Fibroblast of upper back skin (primary cell): ENCODE measurements at regions not wholly inside any gene's neighbourhood (a gene's known extent, or its start where the extent isn't known, plus 50 kb on each side); places are given as distances from the start of the nearest gene placed in this dataset.

Source experiments
- DNase-seq: peaks from one replicate; pipeline ENCODE4 v3.0.0-alpha.2; 2013

DNA sequence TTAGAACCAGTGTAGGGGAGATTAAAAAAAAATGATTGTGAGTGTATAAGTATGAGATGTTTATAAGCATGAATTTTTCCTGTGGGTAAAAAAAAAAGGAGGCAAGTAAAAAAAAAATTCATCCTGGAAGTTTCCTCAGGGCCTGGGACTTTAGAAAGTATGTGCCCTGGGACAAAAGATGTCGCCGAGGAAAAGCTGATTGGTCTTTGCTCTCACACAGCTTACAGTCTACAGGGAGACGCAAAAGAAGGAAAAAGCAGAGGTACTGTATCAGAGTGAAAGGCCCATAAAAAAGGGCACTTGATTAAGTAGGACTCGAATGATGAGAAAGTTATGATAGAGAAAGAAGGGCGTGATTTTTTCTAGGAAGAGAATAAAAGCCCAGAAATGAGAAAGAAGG is 501.4 kb upstream of the MEF2C start:
- no peak for DNase-seq

GRCh38 chr5:89380635-89381034 is 497.7 kb upstream of the MEF2C start:
- DNase-seq: no peak

GRCh38 chr5:89377767-89378455 is 494.9 kb upstream of the MEF2C start:
- peak; percentile 6 for DNase-seq

DNA sequence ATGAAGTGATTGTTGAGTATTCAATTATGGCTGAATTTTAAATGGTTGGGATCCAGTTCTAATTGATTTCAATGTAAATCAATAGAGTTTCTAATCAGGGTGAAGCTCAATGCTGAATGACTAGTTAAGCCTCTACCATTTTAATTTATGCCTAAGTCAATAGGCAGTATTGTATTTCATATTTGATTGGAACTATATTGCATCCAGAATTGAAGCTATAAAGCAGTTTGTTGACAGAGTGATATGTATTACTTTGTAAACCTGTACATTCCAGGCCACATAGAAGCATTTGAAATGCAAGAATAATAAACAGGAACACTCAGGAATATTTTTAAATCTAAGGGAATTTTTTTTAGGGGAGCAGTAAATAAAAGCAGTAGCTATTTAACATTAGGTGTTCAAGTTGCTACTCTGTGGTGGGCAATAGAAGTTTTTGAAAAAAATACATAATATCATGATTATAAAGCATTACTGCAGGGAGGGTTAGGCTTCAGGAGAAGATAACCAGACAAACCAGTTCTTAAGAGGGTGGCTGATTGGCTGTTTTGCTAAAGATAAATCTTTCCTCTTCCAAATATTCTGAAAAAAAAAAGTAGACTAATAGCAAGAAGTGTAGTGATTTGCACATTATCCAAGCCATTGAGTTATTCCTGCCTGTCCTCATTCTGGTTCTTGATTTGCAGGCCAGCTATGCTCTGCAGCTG is 492.0 kb upstream of the MEF2C start:
- DNase-seq: peak; percentile 17

- no peak for DNase-seq
Measured at GRCh38 chr5:89374144-89374784, 491.3 kb upstream of the MEF2C start.

GRCh38 chr5:89372176-89372575 is 489.2 kb upstream of the MEF2C start:
- DNase-seq: no peak

- no peak for DNase-seq
Measured at GRCh38 chr5:89371646-89372045, 488.7 kb upstream of the MEF2C start.

DNA sequence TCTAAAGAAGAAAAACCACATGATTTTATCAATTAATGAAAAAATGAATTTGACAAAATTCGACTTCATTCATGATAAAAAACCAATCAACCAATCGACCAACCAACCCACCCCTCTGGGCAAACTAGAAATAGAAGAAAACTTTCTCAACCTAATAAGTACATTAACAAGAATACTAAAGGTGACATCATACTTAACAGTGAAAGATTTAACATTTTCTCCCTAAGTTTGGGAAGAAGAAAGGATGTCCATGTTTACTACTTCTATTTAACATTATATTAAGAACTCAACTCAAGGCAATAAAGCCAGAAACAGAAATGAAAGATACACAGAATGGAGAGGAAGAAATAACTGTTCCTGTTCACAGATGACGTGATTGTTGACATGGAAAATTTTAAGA is 476.1 kb upstream of the MEF2C start:
- no peak for DNase-seq

GRCh38 chr5:89353837-89354551 is 471.0 kb upstream of the MEF2C start:
- DNase-seq: no peak

DNA sequence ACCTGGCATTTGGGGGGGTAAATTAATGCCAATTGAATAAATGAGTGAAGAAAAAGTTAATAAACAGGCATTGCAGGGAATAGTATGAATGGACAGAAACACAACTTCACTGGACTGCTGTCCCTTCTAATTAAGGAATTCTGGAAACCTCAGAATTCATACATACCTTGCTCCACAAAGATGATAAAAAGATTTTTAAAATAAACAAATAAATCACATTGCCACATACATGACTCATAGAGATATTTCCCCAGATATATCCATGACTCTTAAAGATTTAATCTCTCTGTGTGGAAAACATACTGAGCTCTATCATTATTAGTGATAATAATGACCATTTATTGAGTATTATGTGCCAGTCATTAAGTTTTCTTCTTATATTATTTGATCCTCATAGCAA is 469.0 kb upstream of the MEF2C start:
- DNase-seq: peak; percentile 22

DNA sequence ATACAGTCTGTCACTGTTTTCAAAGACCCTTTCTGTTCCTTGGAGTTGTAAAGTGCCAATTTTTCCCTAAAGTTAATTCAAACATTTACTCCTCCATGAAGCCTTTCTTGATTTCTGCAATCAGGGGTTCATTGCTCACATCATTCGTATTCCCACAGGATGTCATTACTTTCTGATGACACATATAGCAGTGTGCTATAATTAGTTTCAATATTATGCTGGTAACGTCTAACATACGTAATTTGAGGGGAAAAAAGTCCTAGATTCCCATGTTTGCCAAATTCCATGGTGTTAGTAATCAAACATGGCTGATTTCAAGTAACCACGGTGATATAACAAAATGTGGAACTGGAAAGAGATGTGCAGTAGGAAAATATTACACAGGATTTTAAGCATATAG is 468.2 kb upstream of the MEF2C start:
- DNase-seq: peak; percentile 82

DNA sequence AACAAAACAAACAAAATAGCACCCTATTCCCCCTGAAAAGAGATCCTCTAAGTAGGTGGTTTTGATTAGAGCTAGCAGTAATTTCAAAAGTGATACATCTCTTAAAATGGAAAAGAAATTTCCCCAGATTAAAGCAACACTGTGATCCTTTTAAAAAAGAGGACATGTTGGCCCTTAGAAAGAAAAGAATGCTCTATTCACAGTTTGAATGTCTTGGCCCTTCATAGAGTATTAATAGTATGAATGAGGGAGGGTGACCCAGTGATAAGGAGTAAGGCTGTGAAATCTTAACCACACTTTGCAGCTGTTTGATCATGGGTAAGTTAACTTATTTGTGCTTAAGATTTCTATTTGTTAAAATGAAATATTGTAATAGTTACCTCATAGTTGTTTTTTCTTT is 467.7 kb upstream of the MEF2C start:
- no peak for DNase-seq

- no peak for DNase-seq
Measured at GRCh38 chr5:89349246-89349980, 466.4 kb upstream of the MEF2C start.

GRCh38 chr5:89346573-89346972 is 463.6 kb upstream of the MEF2C start:
- DNase-seq: no peak

GRCh38 chr5:89343666-89344065 is 460.7 kb upstream of the MEF2C start:
- no peak for DNase-seq

GRCh38 chr5:89342106-89342876 is 459.3 kb upstream of the MEF2C start:
- peak; percentile 90 for DNase-seq

GRCh38 chr5:89338935-89339334 is 456.0 kb upstream of the MEF2C start:
- DNase-seq: peak; percentile 86

GRCh38 chr5:89336111-89336510 is 453.1 kb upstream of the MEF2C start:
- no peak for DNase-seq

GRCh38 chr5:89330140-89330539 is 447.2 kb upstream of the MEF2C start:
- DNase-seq: peak; percentile 13

DNA sequence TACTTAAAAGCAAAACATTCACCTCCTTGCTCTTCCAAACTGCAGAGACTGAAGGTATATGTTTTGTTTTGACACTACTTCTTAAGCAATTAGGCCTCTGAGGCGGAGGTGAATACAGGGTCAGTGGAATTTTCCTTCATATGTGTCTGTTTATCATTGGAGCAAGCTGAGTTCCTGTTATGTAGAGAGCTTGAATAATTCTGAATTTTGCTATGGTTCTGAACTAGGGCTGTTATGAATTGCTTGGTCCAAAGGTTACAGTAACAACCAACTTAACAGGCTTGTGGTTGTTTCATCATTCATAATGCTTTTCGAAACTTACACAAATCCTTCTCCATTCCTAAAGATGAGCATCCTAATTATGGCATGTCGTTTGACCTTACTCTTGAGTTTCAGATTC is 444.6 kb upstream of the MEF2C start:
- no peak for DNase-seq

DNA sequence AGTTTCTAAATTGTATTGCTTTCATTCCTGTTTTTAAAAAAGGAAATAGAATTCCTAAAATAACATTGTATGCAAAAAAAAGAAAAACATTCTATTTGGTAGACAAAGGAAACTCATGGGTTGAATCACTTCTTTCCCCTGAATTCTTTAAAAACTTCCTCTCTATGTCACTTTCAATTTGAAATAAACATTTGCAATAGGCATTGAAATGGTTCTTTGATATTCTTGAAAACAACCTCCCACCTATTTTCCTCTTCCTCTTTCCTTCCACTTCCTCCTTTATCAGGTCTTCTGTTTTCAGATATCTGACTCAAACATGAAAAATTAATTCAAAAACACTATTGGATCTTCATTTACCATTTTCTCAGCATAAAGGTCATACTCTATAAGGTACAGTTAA is 442.0 kb upstream of the MEF2C start:
- DNase-seq: no peak
